GM23248 (cell line): ENCODE measurements at regions not wholly inside any gene's neighbourhood (a gene's known extent, or its start where the extent isn't known, plus 50 kb on each side); places are given as distances from the start of the nearest gene placed in this dataset.

Experiments
- DNase-seq: peaks from one replicate; pipeline ENCODE4 v3.0.0-alpha.2; 2015
- H2AFZ ChIP-seq: fragments of 200-600 bp; sonication (generic); 2 replicates; pipeline ENCODE4 v1.6.1; 2016; ENCODE audit warnings: antibody characterized with exemption
- H3F3A ChIP-seq: fragments of 200-600 bp; sonication (generic); 2 replicates; pipeline ENCODE4 v1.6.1; 2016; ENCODE audit warnings: mild to moderate bottlenecking, antibody characterized with exemption, mixed run types; ENCODE audit not compliant: insufficient read depth
- H3K27ac ChIP-seq: fragments of 200-600 bp; sonication (generic); 2 replicates; pipeline ENCODE4 v1.5.1; 2016; ENCODE audit warnings: mild to moderate bottlenecking
- H3K27me3 ChIP-seq: fragments of 200-600 bp; sonication (generic); replicated peaks from 2 replicates; pipeline ENCODE4 v1.6.1; 2016; ENCODE audit warnings: mild to moderate bottlenecking; ENCODE audit not compliant: insufficient read depth
- H3K36me3 ChIP-seq: fragments of 200-600 bp; sonication (generic); 2 replicates; pipeline ENCODE4 v1.6.1; 2016; ENCODE audit warnings: low read depth, mild to moderate bottlenecking
- H3K4me1 ChIP-seq: fragments of 200-600 bp; sonication (generic); 2 replicates; pipeline ENCODE4 v1.6.1; 2016; ENCODE audit warnings: mild to moderate bottlenecking; ENCODE audit not compliant: insufficient read depth
- H3K4me2 ChIP-seq: fragments of 200-600 bp; sonication (generic); one replicate; pipeline ENCODE4 v1.6.1; 2016; ENCODE audit warnings: mild to moderate bottlenecking; ENCODE audit not compliant: unreplicated experiment
- H3K4me3 ChIP-seq: fragments of 200-600 bp; sonication (generic); 2 replicates; pipeline ENCODE4 v1.5.1; 2016; ENCODE audit warnings: mild to moderate bottlenecking
- H3K79me2 ChIP-seq: fragments of 200-600 bp; sonication (generic); 2 replicates; pipeline ENCODE4 v1.6.1; 2016; ENCODE audit warnings: mild to moderate bottlenecking; ENCODE audit not compliant: insufficient read depth
- H3K9ac ChIP-seq: fragments of 200-600 bp; sonication (generic); 2 replicates; pipeline ENCODE4 v1.6.1; 2016; ENCODE audit warnings: mild to moderate bottlenecking
- H3K9me2 ChIP-seq: fragments of 200-600 bp; sonication (generic); 2 replicates; pipeline ENCODE4 v1.6.1; 2016; ENCODE audit warnings: mixed run types, mild to moderate bottlenecking, moderate library complexity; ENCODE audit not compliant: insufficient read depth
- H3K9me3 ChIP-seq: fragments of 200-600 bp; sonication (generic); one replicate; pipeline ENCODE4 v1.6.1; 2017; ENCODE audit warnings: low read depth
- H4K20me1 ChIP-seq: fragments of 200-600 bp; sonication (generic); 2 replicates; pipeline ENCODE4 v1.6.0; 2016; ENCODE audit not compliant: insufficient read depth
- EZH2 ChIP-seq: fragments of 200-600 bp; sonication (generic); IDR thresholded peaks from 2 replicates; pipeline ENCODE4 v1.6.1; 2018; ENCODE audit warnings: antibody characterized with exemption, mild to moderate bottlenecking; ENCODE audit not compliant: insufficient read depth, poor library complexity, severe bottlenecking
- EZH2phosphoT487 ChIP-seq: fragments of 200-600 bp; sonication (generic); IDR thresholded peaks from 2 replicates; pipeline ENCODE4 v1.6.1; 2018; ENCODE audit warnings: antibody characterized with exemption, moderate library complexity, mild to moderate bottlenecking, low read depth; ENCODE audit not compliant: insufficient read depth
- WGBS, 2 experiments: methylation state at CpG; one replicate each; pipeline ENCODE4 v1.1.6; 2015 to 2017; ENCODE audit warnings: low lambda C conversion rate in 2 of 2, low coverage in 1 of 2; ENCODE audit errors: missing lambda C conversion rate in 2 of 2; 5-methylcytosine and 5-hydroxymethylcytosine counted together
- in situ Hi-C: fragments of 300-500 bp; cut with MboI; formaldehyde crosslinking; loops from 2 replicates; pipeline ENCODE4 v1.15.0; 2020

GRCh38 chr10:2992401-2993198, 74.7 kb upstream of the PFKP start:
- no peak for TF ChIP-seq EZH2
- TF ChIP-seq EZH2phosphoT487, result no peak
- peaks cover 3% of the 10 kb centered on the region; the same call in 1 of the 2 replicates for H3K27me3 ChIP-seq
- no peaks in the 10 kb centered on the region for H4K20me1 ChIP-seq
- H3K4me2 ChIP-seq, result no peak overlapping the region
- no peak overlapping the region for H3K27ac ChIP-seq
- no peak overlapping the region for H2AFZ ChIP-seq
- 45 to 46% methylated on average over 10 of the region's 10 CpGs for WGBS, 2 experiments
- H3K9ac ChIP-seq, result no peak overlapping the region
- no peaks in the 10 kb centered on the region for H3K9me2 ChIP-seq
- no peaks in the 10 kb centered on the region for H3K9me3 ChIP-seq
- no peaks in the 10 kb centered on the region for H3F3A ChIP-seq
- H3K4me1 ChIP-seq, result no peaks in the 10 kb centered on the region
- no peaks in the 10 kb centered on the region for H3K36me3 ChIP-seq
- H3K79me2 ChIP-seq, result no peaks in the 10 kb centered on the region
- no peak overlapping the region for H3K4me3 ChIP-seq
- DNase-seq, result no peak
- in situ Hi-C loops, result no loop called here

GRCh38 chr10:2990764-2991163, 76.6 kb upstream of the PFKP start:
- Histone ChIP-seq H3K9me2 (no peaks in the 10 kb centered on the region), H3K4me3 (no peak overlapping the region), H3K79me2 (no peaks in the 10 kb centered on the region), H3K27me3 (peaks cover 3% of the 10 kb centered on the region; the same call in 1 of the 2 replicates), H3F3A (no peaks in the 10 kb centered on the region), H2AFZ (no peak overlapping the region), H3K27ac (no peak overlapping the region), H3K4me2 (no peak overlapping the region), H4K20me1 (no peaks in the 10 kb centered on the region), H3K36me3 (no peaks in the 10 kb centered on the region), H3K9me3 (no peaks in the 10 kb centered on the region), H3K9ac (no peak overlapping the region), H3K4me1 (peaks cover 5% of the 10 kb centered on the region; the same call in 1 of the 2 replicates)
- WGBS, 2 experiments, result 47 to 49% methylated on average over 3 of the region's 3 CpGs
- in situ Hi-C loops, result no loop called here
- no peak for TF ChIP-seq EZH2phosphoT487
- no peak for TF ChIP-seq EZH2
- no peak for DNase-seq

- Histone ChIP-seq H3K27ac (no peak overlapping the region), H3K36me3 (no peaks in the 10 kb centered on the region), H3K4me2 (no peak overlapping the region), H2AFZ (no peak overlapping the region), H3K27me3 (peaks cover 3% of the 10 kb centered on the region; the same call in 1 of the 2 replicates), H3K9me3 (no peaks in the 10 kb centered on the region), H3K4me3 (no peak overlapping the region), H3K79me2 (no peaks in the 10 kb centered on the region), H3K4me1 (peaks cover 9% of the 10 kb centered on the region; the same call in 1 of the 2 replicates), H4K20me1 (no peaks in the 10 kb centered on the region), H3K9me2 (no peaks in the 10 kb centered on the region), H3F3A (no peaks in the 10 kb centered on the region), H3K9ac (no peak overlapping the region)
- WGBS, 2 experiments, result 43 to 47% methylated on average over 4 of the region's 4 CpGs
- in situ Hi-C loops, result no loop called here
- no peak for TF ChIP-seq EZH2
- TF ChIP-seq EZH2phosphoT487, result no peak
- DNase-seq, result no peak
Measured at GRCh38 chr10:2989292-2989947, 77.9 kb upstream of the PFKP start.

GRCh38 chr10:2987185-2987768, 80.1 kb upstream of the PFKP start:
- Histone ChIP-seq H3K4me1 (peaks cover 9% of the 10 kb centered on the region; the same call in 1 of the 2 replicates), H3F3A (no peaks in the 10 kb centered on the region), H2AFZ (no peak overlapping the region), H3K27ac (no peak overlapping the region), H3K36me3 (no peaks in the 10 kb centered on the region), H3K9me3 (no peaks in the 10 kb centered on the region), H3K79me2 (no peaks in the 10 kb centered on the region), H3K4me3 (no peak overlapping the region), H3K27me3 (peaks cover 3% of the 10 kb centered on the region), H3K9ac (no peak overlapping the region), H3K9me2 (no peaks in the 10 kb centered on the region), H4K20me1 (no peaks in the 10 kb centered on the region), H3K4me2 (no peak overlapping the region)
- no peak for DNase-seq
- WGBS, 2 experiments, result 7 to 25% methylated on average over 1 to 2 of the region's 2 CpGs
- TF ChIP-seq EZH2 (no peak), EZH2phosphoT487 (no peak)
- in situ Hi-C loops, result no loop called here
